HG02884 (cell line): ENCODE measurements at regions not wholly inside any gene's neighbourhood (a gene's known extent, or its start where the extent isn't known, plus 50 kb on each side); places are given as distances from the start of the nearest gene placed in this dataset.
"Not testable (repeated sequence)": the region's sequence is repeated elsewhere in the genome, so short reads cannot be mapped to it uniquely, and the experiment has no call there.

Experiments
- ATAC-seq: cut with Tn5 transposase; IDR thresholded peaks from one replicate; pipeline ENCODE4 v1.9.1; 2021; ENCODE audit warnings: mild to moderate bottlenecking, moderate library complexity; ENCODE audit not compliant: unreplicated experiment

- ATAC-seq, result not testable (repeated sequence)
Observed at GRCh38 chr4:49117951-49118350, 131.9 kb downstream of the CWH43 start.

GRCh38 chr4:49118379-49119212 is 132.5 kb downstream of the CWH43 start:
- ATAC-seq, result peak; percentile 40

GRCh38 chr4:49119345-49119744 is 133.3 kb downstream of the CWH43 start:
- peak; percentile 12 for ATAC-seq

- not testable (repeated sequence) for ATAC-seq
Observed at GRCh38 chr4:49120042-49120779, 134.1 kb downstream of the CWH43 start.

GRCh38 chr4:49120804-49121203 is 134.7 kb downstream of the CWH43 start:
- ATAC-seq, result not testable (repeated sequence)

GRCh38 chr4:49126443-49126842 is 140.4 kb downstream of the CWH43 start:
- ATAC-seq, result not testable (repeated sequence)

GRCh38 chr4:49126858-49127257 is 140.8 kb downstream of the CWH43 start:
- ATAC-seq, result not testable (repeated sequence)

GRCh38 chr4:49129385-49129784 is 143.3 kb downstream of the CWH43 start:
- ATAC-seq, result not testable (repeated sequence)

- not testable (repeated sequence) for ATAC-seq
Observed at GRCh38 chr4:49129870-49130269, 143.8 kb downstream of the CWH43 start.

GRCh38 chr4:49130724-49131123 is 144.6 kb downstream of the CWH43 start:
- not testable (repeated sequence) for ATAC-seq

GRCh38 chr4:49137043-49137442 is 151.0 kb downstream of the CWH43 start:
- ATAC-seq, result not testable (repeated sequence)

GRCh38 chr4:49137961-49138360 is 151.9 kb downstream of the CWH43 start:
- not testable (repeated sequence) for ATAC-seq

- not testable (repeated sequence) for ATAC-seq
Observed at GRCh38 chr4:49138818-49139217, 152.7 kb downstream of the CWH43 start.

- ATAC-seq, result not testable (repeated sequence)
Observed at GRCh38 chr4:49139513-49139912, 153.4 kb downstream of the CWH43 start.

GRCh38 chr4:49140351-49140750 is 154.3 kb downstream of the CWH43 start:
- ATAC-seq, result not testable (repeated sequence)

GRCh38 chr4:49141955-49142354 is 155.9 kb downstream of the CWH43 start:
- not testable (repeated sequence) for ATAC-seq

- peak; percentile 40 for ATAC-seq
Observed at GRCh38 chr4:49147143-49147542, 161.1 kb downstream of the CWH43 start.

- ATAC-seq, result not testable (repeated sequence)
Observed at GRCh38 chr4:49147596-49147995, 161.5 kb downstream of the CWH43 start.

GRCh38 chr4:49149006-49149975 is 163.2 kb downstream of the CWH43 start:
- ATAC-seq, result peak; percentile 66

GRCh38 chr4:49150351-49151083 is 164.4 kb downstream of the CWH43 start:
- ATAC-seq, result not testable (repeated sequence)
